Ovary (tissue), 7 donors: ENCODE measurements at regions not wholly inside any gene's neighbourhood (a gene's known extent, or its start where the extent isn't known, plus 50 kb on each side); places are given as distances from the start of the nearest gene placed in this dataset.

Source experiments
- DNase-seq, 5 donors: peaks; one replicate each; pipeline ENCODE4 v3.0.0-alpha.2; 2019 to 2020
- H3K27ac ChIP-seq, 2 donors: fragments of 200-600 bp; one replicate each; pipeline versions ENCODE4 v1.5.1 to v1.8.0; 2019 to 2022
- H3K27me3 ChIP-seq: fragments of 200-600 bp; one replicate; pipeline ENCODE4 v1.8.0; 2022
- H3K36me3 ChIP-seq: fragments of 200-600 bp; sonication (generic); one replicate; pipeline ENCODE4 v1.5.1; 2019
- H3K4me1 ChIP-seq: one replicate; pipeline ENCODE4 v1.8.1; 2013; ENCODE audit warnings: mild to moderate bottlenecking, moderate library complexity; ENCODE audit not compliant: insufficient read depth
- H3K4me3 ChIP-seq: fragments of 200-600 bp; sonication (generic); one replicate; pipeline ENCODE4 v1.5.1; 2017
- H3K9me3 ChIP-seq, 2 donors: fragments of 200-600 bp in 1 of 2; sonication (generic) in 1 of 2; one replicate each; pipeline versions ENCODE4 v1.5.1 to v1.8.1; 2013 to 2019; ENCODE audit warnings: mild to moderate bottlenecking in 1 of 2, moderate library complexity in 1 of 2
- CTCF ChIP-seq, 3 donors: fragments of 450-650 bp in 2 of 3; fragments of 200-600 bp in 1 of 3; IDR thresholded peaks; one replicate each; pipeline versions ENCODE4 v1.5.1 to v1.8.0; 2016 to 2022; ENCODE audit warnings: antibody characterized with exemption in 3 of 3, mild to moderate bottlenecking in 1 of 3
- EP300 ChIP-seq: sonication (generic); formaldehyde crosslinking; IDR thresholded peaks from one replicate; pipeline ENCODE4 v1.6.1; 2017; ENCODE audit warnings: antibody characterized with exemption
- POLR2A ChIP-seq: fragments of 450-650 bp; IDR thresholded peaks from one replicate; pipeline ENCODE4 v1.6.1; 2017; ENCODE audit warnings: antibody characterized with exemption, mild to moderate bottlenecking, moderate library complexity
- WGBS, 3 donors: extraction: QIAGEN DNeasy Blood & Tissue Kit in 1 of 3; methylation state at CpG; one replicate each; pipeline versions ENCODE4 v1.1.5 to v1.1.7; 2013 to 2017; 5-methylcytosine and 5-hydroxymethylcytosine counted together
- intact Hi-C, 4 donors: fragments of 100-400 bp; cut with DNase I; formaldehyde crosslinking; loops; one replicate each; pipeline versions ENCODE4 v1.11.0 to v1.15.1; 2022 to 2023
- donor health status: DM: no; HTN: no; CAD: no; lungs with moderate emphysema.
- donor health status: DM: no; HTN: no; CAD: no.
- donor health status: Bipolar disorder and iron deficiency.
- donor health status: DM: no; HTN: no; CAD: no.
- donor health status: DM: yes; HTN: yes; CAD: no.

DNA sequence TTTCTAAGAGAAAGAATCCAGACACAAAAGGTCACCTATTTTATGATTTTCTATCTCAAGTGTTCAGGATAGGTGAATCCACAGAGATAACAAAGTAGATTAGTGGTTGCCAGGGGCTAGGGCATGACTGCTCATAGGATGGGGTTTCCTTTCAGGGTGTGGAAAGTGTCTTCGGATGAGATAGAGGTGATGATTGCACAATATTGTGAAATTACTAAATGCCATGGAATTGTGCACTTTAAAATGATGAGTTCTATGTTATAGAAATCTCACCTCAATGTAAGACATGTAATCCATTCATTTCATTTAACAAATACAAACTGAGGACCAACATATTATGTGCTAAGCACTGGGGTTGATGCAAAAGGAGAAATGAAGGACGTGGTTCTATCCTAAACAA is 76.4 kb upstream of the GALNT17 start:
- intact Hi-C loops = no loop called here
- DNase-seq = no peak
- Histone ChIP-seq H3K36me3 (no peaks in the 10 kb centered on the region), H3K4me3 (no peak overlapping the region), H3K27ac (no peak overlapping the region), H3K27me3 (no peaks in the 10 kb centered on the region), H3K9me3 (peaks cover 0 to 4% of the 10 kb centered on the region in 2 donors), H3K4me1 (no peaks in the 10 kb centered on the region)
- 79 to 87% (median 82%) methylated on average over 2 of the region's 2 CpGs for WGBS, 3 donors
- TF ChIP-seq EP300 (no peak), POLR2A (no peak), CTCF (IDR thresholded peaks at IDR 0.05) (no peak)

GRCh38 chr7:71077743-71078476 is 54.0 kb upstream of the GALNT17 start:
- TF ChIP-seq EP300 (no peak), CTCF (IDR thresholded peaks at IDR 0.05) (no peak), POLR2A (no peak)
- 94 to 99% (median 95%) methylated on average over 30 to 37 of the region's 37 CpGs for WGBS, 3 donors
- DNase-seq = no peak
- Histone ChIP-seq H3K4me1 (no peaks in the 10 kb centered on the region), H3K4me3 (no peak overlapping the region), H3K27ac (no peak overlapping the region), H3K9me3 (no peaks in the 10 kb centered on the region), H3K27me3 (no peaks in the 10 kb centered on the region), H3K36me3 (no peaks in the 10 kb centered on the region)
- intact Hi-C loops = no loop called here
